AG04450 (cell line): ENCODE measurements at regions not wholly inside any gene's neighbourhood (a gene's known extent, or its start where the extent isn't known, plus 50 kb on each side); places are given as distances from the start of the nearest gene placed in this dataset.

Experiments
- CTCF ChIA-PET: fragments of 300-600, 350-600 bp; formaldehyde crosslinking; extraction: SDS; loops from one replicate; lab custom pipeline; 2022; ENCODE audit warnings: antibody characterized with exemption, inconsistent platforms; lab: Charles Lee
- POLR2A ChIA-PET: fragments of 350-600 bp; formaldehyde crosslinking; extraction: SDS; loops from one replicate; lab custom pipeline; 2021; ENCODE audit warnings: antibody characterized with exemption, inconsistent platforms; lab: Yijun Ruan, JAX
- DNase-seq: peaks from one replicate; pipeline ENCODE4 v3.0.0-alpha.2; 2011; ENCODE audit warnings: low read depth, low spot score
- H3K27ac ChIP-seq: one replicate; pipeline ENCODE4 v1.5.1; 2012; ENCODE audit warnings: low read depth, low read length, control low read depth
- H3K27me3 ChIP-seq: one replicate; pipeline ENCODE4 v1.6.0; 2012; ENCODE audit warnings: low read length; ENCODE audit not compliant: control insufficient read depth, insufficient read depth
- H3K4me3 ChIP-seq: 2 replicates; pipeline ENCODE4 v1.5.1; 2011; ENCODE audit warnings: mild to moderate bottlenecking, low read depth, low read length, control low read depth
- H3K9me3 ChIP-seq: 2 replicates; pipeline ENCODE4 v1.5.1; 2012; ENCODE audit warnings: low read length; ENCODE audit not compliant: control insufficient read depth, insufficient read depth
- TF ChIP-seq, protein P1 (sequence below): IDR thresholded peaks from 2 replicates; pipeline ENCODE4 v1.5.1; 2011; ENCODE audit warnings: low read depth, low read length, control low read depth, inconsistent platforms

GRCh38 chr13:73204952-73205351, 146.1 kb downstream of the KLF5 start:
- TF ChIP-seq, protein P1, sequence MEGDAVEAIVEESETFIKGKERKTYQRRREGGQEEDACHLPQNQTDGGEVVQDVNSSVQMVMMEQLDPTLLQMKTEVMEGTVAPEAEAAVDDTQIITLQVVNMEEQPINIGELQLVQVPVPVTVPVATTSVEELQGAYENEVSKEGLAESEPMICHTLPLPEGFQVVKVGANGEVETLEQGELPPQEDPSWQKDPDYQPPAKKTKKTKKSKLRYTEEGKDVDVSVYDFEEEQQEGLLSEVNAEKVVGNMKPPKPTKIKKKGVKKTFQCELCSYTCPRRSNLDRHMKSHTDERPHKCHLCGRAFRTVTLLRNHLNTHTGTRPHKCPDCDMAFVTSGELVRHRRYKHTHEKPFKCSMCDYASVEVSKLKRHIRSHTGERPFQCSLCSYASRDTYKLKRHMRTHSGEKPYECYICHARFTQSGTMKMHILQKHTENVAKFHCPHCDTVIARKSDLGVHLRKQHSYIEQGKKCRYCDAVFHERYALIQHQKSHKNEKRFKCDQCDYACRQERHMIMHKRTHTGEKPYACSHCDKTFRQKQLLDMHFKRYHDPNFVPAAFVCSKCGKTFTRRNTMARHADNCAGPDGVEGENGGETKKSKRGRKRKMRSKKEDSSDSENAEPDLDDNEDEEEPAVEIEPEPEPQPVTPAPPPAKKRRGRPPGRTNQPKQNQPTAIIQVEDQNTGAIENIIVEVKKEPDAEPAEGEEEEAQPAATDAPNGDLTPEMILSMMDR: no peak
- H3K4me3 ChIP-seq: no peak overlapping the region
- ChIA-PET POLR2A (no interaction called here), CTCF (no interaction called here)
- no peak for DNase-seq
- H3K9me3 ChIP-seq: no peaks in the 10 kb centered on the region
- H3K27ac ChIP-seq: no peak overlapping the region
- no peaks in the 10 kb centered on the region for H3K27me3 ChIP-seq

DNA sequence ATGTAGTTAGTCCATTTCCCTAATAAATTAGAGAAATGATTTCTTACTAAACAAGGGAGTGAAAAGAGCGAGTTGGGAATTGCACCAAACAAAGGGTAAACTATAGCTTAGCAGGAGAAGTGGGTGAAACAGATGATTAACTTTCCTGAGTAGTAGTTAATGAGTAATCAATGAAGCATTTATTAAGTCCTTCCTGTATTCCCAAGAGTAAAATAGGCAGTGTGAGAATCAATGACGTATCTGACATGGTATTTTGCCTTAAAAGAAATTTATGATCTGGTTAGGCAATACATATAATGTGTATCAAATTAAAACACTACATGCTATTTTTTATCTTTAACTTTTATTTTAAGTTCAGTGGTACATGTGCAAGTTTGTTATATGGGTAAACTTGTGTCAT, 142.8 kb downstream of the KLF5 start:
- TF ChIP-seq, protein P1: no peak
- no peak overlapping the region for H3K4me3 ChIP-seq
- CTCF ChIA-PET: interaction anchor here (0.6 to 1.7 kb wide), 3 partner anchors 10 to 392 kb away, joined by 3 to 7 read pairs (median 7); no protein-coding TSS in a partner anchor
- no peaks in the 10 kb centered on the region for H3K9me3 ChIP-seq
- no peak overlapping the region for H3K27ac ChIP-seq
- POLR2A ChIA-PET: no interaction called here
- no peaks in the 10 kb centered on the region for H3K27me3 ChIP-seq
- no peak for DNase-seq

DNA sequence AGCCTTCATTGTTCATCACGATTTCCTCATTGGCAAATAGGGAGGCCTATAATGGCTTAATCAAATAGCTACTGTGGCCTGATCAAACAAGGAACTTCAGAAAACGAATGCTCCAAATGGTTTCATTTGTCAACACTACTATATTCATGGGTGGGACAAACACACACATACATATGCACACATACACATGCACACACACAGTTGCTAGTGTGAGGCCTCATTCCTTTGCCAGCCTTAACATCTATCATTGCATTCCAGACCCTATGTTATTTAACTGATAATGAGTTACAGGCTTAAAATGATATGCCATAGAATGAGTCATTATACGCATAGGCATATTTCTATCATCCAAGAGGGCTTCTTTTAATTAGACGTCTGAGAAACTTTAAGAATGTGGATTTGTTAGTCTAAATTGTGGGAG, 140.2 kb downstream of the KLF5 start:
- H3K4me3 ChIP-seq: no peak overlapping the region
- no peak overlapping the region for H3K27ac ChIP-seq
- CTCF ChIA-PET: no interaction called here
- TF ChIP-seq, protein P1: no peak
- H3K27me3 ChIP-seq: no peaks in the 10 kb centered on the region
- POLR2A ChIA-PET: no interaction called here
- no peaks in the 10 kb centered on the region for H3K9me3 ChIP-seq
- no peak for DNase-seq

DNA sequence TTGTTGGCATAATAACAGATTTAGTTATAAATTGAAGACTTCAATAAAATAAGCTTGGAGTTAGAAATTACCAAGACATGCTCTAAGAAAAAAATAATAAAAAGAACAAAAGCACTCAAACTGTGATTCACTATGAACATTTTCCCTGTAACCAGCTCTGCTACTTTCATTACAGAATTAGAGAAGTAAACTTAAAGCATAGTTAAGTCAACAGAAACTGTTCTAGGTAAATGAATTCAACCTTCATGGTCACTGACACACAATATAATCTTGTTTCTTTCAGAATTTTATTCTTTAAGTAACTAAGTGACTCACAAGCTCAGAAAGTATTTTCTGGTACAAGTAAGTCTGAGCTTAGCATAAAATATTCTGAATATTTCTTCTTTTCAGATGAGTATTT, 136.3 kb downstream of the KLF5 start:
- Histone ChIP-seq H3K27me3 (no peaks in the 10 kb centered on the region), H3K9me3 (no peaks in the 10 kb centered on the region), H3K27ac (no peak overlapping the region), H3K4me3 (no peak overlapping the region)
- CTCF ChIA-PET: interaction anchor here (0.8 kb wide), 1 partner anchor 27 kb away, joined by 4 read pairs; no protein-coding TSS in a partner anchor
- TF ChIP-seq, protein P1: no peak
- POLR2A ChIA-PET: no interaction called here
- no peak for DNase-seq

GRCh38 chr13:73194310-73194709, 135.5 kb downstream of the KLF5 start:
- H3K4me3 ChIP-seq: no peak overlapping the region
- H3K9me3 ChIP-seq: no peaks in the 10 kb centered on the region
- no peak overlapping the region for H3K27ac ChIP-seq
- H3K27me3 ChIP-seq: no peaks in the 10 kb centered on the region
- no peak for DNase-seq
- CTCF ChIA-PET: no interaction called here
- POLR2A ChIA-PET: no interaction called here
- TF ChIP-seq, protein P1: no peak
